A673 (cell line): ENCODE measurements at regions not wholly inside any gene's neighbourhood (a gene's known extent, or its start where the extent isn't known, plus 50 kb on each side); places are given as distances from the start of the nearest gene placed in this dataset.
A peak's percentile ranks its signal among the peaks of the same experiment; 100 is the strongest.

Source experiments
- BruUV-seq: library from RNA; stranded (reverse); fragments of 400-500 nt; replicated peaks from 2 replicates; lab custom pipeline; 2021; lab: Mats Ljungman, UMichigan
- CTCF ChIA-PET: fragments of 300-600 bp; sonication (Branson Sonifier 250); formaldehyde crosslinking; loops from one replicate; lab custom pipeline; 2022; ENCODE audit warnings: antibody characterized with exemption; lab: Charles Lee
- POLR2A ChIA-PET: fragments of 300-600 bp; sonication (Branson Sonifier 250); formaldehyde crosslinking; loops from one replicate; lab custom pipeline; 2022; ENCODE audit warnings: antibody characterized with exemption; ENCODE audit not compliant: low non-redundant PET; lab: Charles Lee
- DNase-seq: peaks from one replicate; pipeline ENCODE4 v3.0.0-alpha.2; 2015; ENCODE audit warnings: low spot score
- H3K27ac ChIP-seq: fragments of 200-600 bp; sonication (generic); 2 replicates; pipeline ENCODE4 v1.5.1; 2016; ENCODE audit warnings: mixed run types, low read depth, mild to moderate bottlenecking, mixed read lengths, antibody characterized with exemption, low read length; ENCODE audit not compliant: poor library complexity, severe bottlenecking
- H3K27me3 ChIP-seq: fragments of 200-600 bp; sonication (generic); replicated peaks from 2 replicates; pipeline ENCODE4 v1.6.1; 2017; ENCODE audit warnings: mixed run types, low read depth, mild to moderate bottlenecking, mixed read lengths, antibody characterized with exemption, low read length; ENCODE audit not compliant: insufficient read depth, poor library complexity
- H3K36me3 ChIP-seq: fragments of 200-600 bp; sonication (generic); 2 replicates; pipeline ENCODE4 v1.6.1; 2016; ENCODE audit warnings: mixed run types, mild to moderate bottlenecking, mixed read lengths, antibody characterized with exemption, low read length; ENCODE audit not compliant: insufficient read depth, poor library complexity, severe bottlenecking
- H3K4me1 ChIP-seq: fragments of 200-600 bp; sonication (generic); 2 replicates; pipeline ENCODE4 v1.6.1; 2017; ENCODE audit warnings: mixed run types, mild to moderate bottlenecking, mixed read lengths, antibody characterized with exemption, low read length; ENCODE audit not compliant: insufficient read depth, poor library complexity, severe bottlenecking
- H3K4me3 ChIP-seq: fragments of 200-600 bp; sonication (generic); 2 replicates; pipeline ENCODE4 v1.5.1; 2016; ENCODE audit warnings: low read depth, mixed run types, mild to moderate bottlenecking, mixed read lengths, low read length; ENCODE audit not compliant: poor library complexity, severe bottlenecking
- H3K9me3 ChIP-seq: fragments of 200-600 bp; sonication (generic); 2 replicates; pipeline ENCODE4 v1.6.1; 2016; ENCODE audit warnings: mixed run types, low read depth, mild to moderate bottlenecking, mixed read lengths, antibody characterized with exemption, low read length; ENCODE audit not compliant: poor library complexity, severe bottlenecking
- EZH2 ChIP-seq: fragments of 200-600 bp; sonication (generic); IDR thresholded peaks from 2 replicates; pipeline ENCODE4 v1.6.1; 2017; ENCODE audit warnings: borderline replicate concordance, low read depth, mild to moderate bottlenecking, mixed read lengths, antibody characterized with exemption, low read length; ENCODE audit not compliant: poor library complexity, severe bottlenecking
- intact Hi-C: fragments of 100-400 bp; cut with micrococcal nuclease; formaldehyde crosslinking; loops from one replicate; pipeline ENCODE4 v1.10.0; 2022; ENCODE audit not compliant: unreplicated experiment
- TF ChIP-seq, protein P1 (sequence below): fragments of 300-800, 200-600 bp; sonication (generic); conservative IDR thresholded peaks from 2 replicates; pipeline ENCODE4 v1.5.1; 2017; ENCODE audit warnings: low read depth, mild to moderate bottlenecking, antibody characterized with exemption, low read length, moderate library complexity, mixed read lengths

- ChIA-PET POLR2A (no interaction called here), CTCF (no interaction called here)
- no TSS peak for BruUV-seq
- H3K9me3 ChIP-seq = no peaks in the 10 kb centered on the region
- TF ChIP-seq EZH2 = no peak
- TF ChIP-seq, protein P1, sequence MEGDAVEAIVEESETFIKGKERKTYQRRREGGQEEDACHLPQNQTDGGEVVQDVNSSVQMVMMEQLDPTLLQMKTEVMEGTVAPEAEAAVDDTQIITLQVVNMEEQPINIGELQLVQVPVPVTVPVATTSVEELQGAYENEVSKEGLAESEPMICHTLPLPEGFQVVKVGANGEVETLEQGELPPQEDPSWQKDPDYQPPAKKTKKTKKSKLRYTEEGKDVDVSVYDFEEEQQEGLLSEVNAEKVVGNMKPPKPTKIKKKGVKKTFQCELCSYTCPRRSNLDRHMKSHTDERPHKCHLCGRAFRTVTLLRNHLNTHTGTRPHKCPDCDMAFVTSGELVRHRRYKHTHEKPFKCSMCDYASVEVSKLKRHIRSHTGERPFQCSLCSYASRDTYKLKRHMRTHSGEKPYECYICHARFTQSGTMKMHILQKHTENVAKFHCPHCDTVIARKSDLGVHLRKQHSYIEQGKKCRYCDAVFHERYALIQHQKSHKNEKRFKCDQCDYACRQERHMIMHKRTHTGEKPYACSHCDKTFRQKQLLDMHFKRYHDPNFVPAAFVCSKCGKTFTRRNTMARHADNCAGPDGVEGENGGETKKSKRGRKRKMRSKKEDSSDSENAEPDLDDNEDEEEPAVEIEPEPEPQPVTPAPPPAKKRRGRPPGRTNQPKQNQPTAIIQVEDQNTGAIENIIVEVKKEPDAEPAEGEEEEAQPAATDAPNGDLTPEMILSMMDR = no peak
- no peaks in the 10 kb centered on the region for H3K36me3 ChIP-seq
- intact Hi-C loops = no loop called here
- H3K4me3 ChIP-seq = no peak overlapping the region
- H3K4me1 ChIP-seq = no peaks in the 10 kb centered on the region
- DNase-seq = no peak
- H3K27me3 ChIP-seq = no peaks in the 10 kb centered on the region
- no peak overlapping the region for H3K27ac ChIP-seq
Observed at GRCh38 chr1:244311784-244312532, 139.8 kb downstream of the ADSS2 start.

GRCh38 chr1:244313346-244313745 lies 138.4 kb downstream of the ADSS2 start:
- no TSS peak for BruUV-seq
- H3K27me3 ChIP-seq = no peaks in the 10 kb centered on the region

DNA sequence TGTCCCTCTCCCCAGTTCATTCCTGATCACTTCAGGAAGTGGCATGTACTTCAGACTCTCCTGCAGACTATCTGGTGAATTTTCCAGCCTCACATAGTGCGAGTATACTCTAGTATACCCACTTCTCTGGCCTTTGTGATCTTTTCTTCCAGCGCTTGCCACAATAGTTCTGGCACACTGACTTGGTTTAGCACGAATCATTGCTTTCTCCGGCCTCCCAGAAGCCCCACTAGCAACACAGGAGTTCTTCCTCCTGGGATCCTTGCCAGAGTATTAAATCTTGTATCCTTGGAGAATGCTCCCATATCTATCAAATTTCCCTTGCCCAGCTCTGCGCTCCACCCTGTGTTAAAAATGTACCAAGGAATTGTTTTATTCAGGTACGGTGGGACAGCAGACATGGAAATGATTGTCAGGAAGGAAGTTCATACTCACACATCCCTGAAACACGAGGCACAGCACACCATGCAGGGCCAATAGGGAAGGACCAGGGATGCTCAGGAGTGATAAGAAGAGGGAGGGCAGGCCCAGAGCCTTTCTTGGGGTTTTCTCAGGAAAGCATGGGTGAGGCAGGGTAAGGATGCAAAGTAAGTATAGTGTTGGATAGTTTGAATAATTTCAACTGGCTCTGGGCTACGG lies 136.7 kb downstream of the ADSS2 start:
- BruUV-seq = no TSS peak
- Histone ChIP-seq H3K27ac (no peak overlapping the region), H3K4me3 (no peak overlapping the region), H3K4me1 (no peaks in the 10 kb centered on the region), H3K27me3 (no peaks in the 10 kb centered on the region), H3K36me3 (no peaks in the 10 kb centered on the region), H3K9me3 (no peaks in the 10 kb centered on the region)
- intact Hi-C loops = no loop called here
- peak; percentile 16 for DNase-seq
- TF ChIP-seq, protein P1 = no peak
- no peak for TF ChIP-seq EZH2
- CTCF ChIA-PET = no interaction called here
- POLR2A ChIA-PET = no interaction called here

More at GRCh38 chr1:244313346-244313745, 138.4 kb downstream of the ADSS2 start:
- H3K9me3 ChIP-seq = no peaks in the 10 kb centered on the region
- H3K27ac ChIP-seq = no peak overlapping the region
- H3K4me3 ChIP-seq = no peak overlapping the region
- intact Hi-C loops = no loop called here
- CTCF ChIA-PET = no interaction called here
- POLR2A ChIA-PET = no interaction called here
- TF ChIP-seq, protein P1 = no peak
- TF ChIP-seq EZH2 = no peak
- no peaks in the 10 kb centered on the region for H3K36me3 ChIP-seq
- no peak for DNase-seq
- H3K4me1 ChIP-seq = no peaks in the 10 kb centered on the region
